HG03469 (cell line): ENCODE measurements at regions not wholly inside any gene's neighbourhood (a gene's known extent, or its start where the extent isn't known, plus 50 kb on each side); places are given as distances from the start of the nearest gene placed in this dataset.
"Not testable (repeated sequence)": the region's sequence is repeated elsewhere in the genome, so short reads cannot be mapped to it uniquely, and the experiment has no call there.

ENCODE experiments used
- ATAC-seq: cut with Tn5 transposase; IDR thresholded peaks from one replicate; pipeline ENCODE4 v1.9.1; 2021; ENCODE audit warnings: mild to moderate bottlenecking, moderate library complexity, moderate number of reproducible peaks; ENCODE audit not compliant: unreplicated experiment

GRCh38 chr3:35042210-35042991 lies 596.9 kb upstream of the ARPP21 start:
- ATAC-seq = no peak

- ATAC-seq = no peak
These were observed 596.3 kb upstream of the ARPP21 start for GRCh38 chr3:35043040-35043439.

GRCh38 chr3:35044190-35044589 lies 595.1 kb upstream of the ARPP21 start:
- ATAC-seq = no peak

- ATAC-seq = no peak
These were observed 594.2 kb upstream of the ARPP21 start for GRCh38 chr3:35045118-35045517.

- no peak for ATAC-seq
These were observed 574.6 kb upstream of the ARPP21 start for GRCh38 chr3:35064761-35065160.

GRCh38 chr3:35065891-35066290 lies 573.4 kb upstream of the ARPP21 start:
- ATAC-seq = no peak

GRCh38 chr3:35067750-35068149 lies 571.6 kb upstream of the ARPP21 start:
- no peak for ATAC-seq

- ATAC-seq = no peak
These were observed 569.2 kb upstream of the ARPP21 start for GRCh38 chr3:35070088-35070487.

- ATAC-seq = no peak
These were observed 567.6 kb upstream of the ARPP21 start for GRCh38 chr3:35071772-35072171.

GRCh38 chr3:35078780-35079179 lies 560.5 kb upstream of the ARPP21 start:
- ATAC-seq = no peak

GRCh38 chr3:35079403-35079802 lies 559.9 kb upstream of the ARPP21 start:
- no peak for ATAC-seq

GRCh38 chr3:35081899-35082298 lies 557.4 kb upstream of the ARPP21 start:
- ATAC-seq = no peak

GRCh38 chr3:35088943-35089342 lies 550.4 kb upstream of the ARPP21 start:
- ATAC-seq = no peak

- ATAC-seq = no peak
These were observed 524.6 kb upstream of the ARPP21 start for GRCh38 chr3:35114686-35115085.

- no peak for ATAC-seq
These were observed 519.3 kb upstream of the ARPP21 start for GRCh38 chr3:35120026-35120425.

GRCh38 chr3:35137612-35138011 lies 501.7 kb upstream of the ARPP21 start:
- ATAC-seq = no peak

GRCh38 chr3:35141406-35141805 lies 497.9 kb upstream of the ARPP21 start:
- ATAC-seq = no peak

GRCh38 chr3:35144011-35144410 lies 495.3 kb upstream of the ARPP21 start:
- no peak for ATAC-seq

GRCh38 chr3:35146256-35147035 lies 492.9 kb upstream of the ARPP21 start:
- ATAC-seq = not testable (repeated sequence)

GRCh38 chr3:35183927-35184675 lies 455.2 kb upstream of the ARPP21 start:
- ATAC-seq = no peak

- ATAC-seq = no peak
These were observed 454.6 kb upstream of the ARPP21 start for GRCh38 chr3:35184775-35185174.
